Keratinocyte (primary cell): ENCODE measurements at regions not wholly inside any gene's neighbourhood (a gene's known extent, or its start where the extent isn't known, plus 50 kb on each side); places are given as distances from the start of the nearest gene placed in this dataset.

ENCODE experiments used
- DNase-seq: peaks from one replicate; pipeline ENCODE4 v3.0.0-alpha.2; 2011; ENCODE audit warnings: low read depth, missing footprints, low spot score
- FAIRE-seq: peaks from 2 replicates; lab custom pipeline; 2011; peaks lifted over from hg19 to GRCh38; lab: Jason Lieb, UNC
- H2AFZ ChIP-seq: 2 replicates; pipeline ENCODE4 v1.6.0; 2012; ENCODE audit warnings: low read length, control low read depth, inconsistent platforms; ENCODE audit not compliant: control insufficient read depth
- H3K27ac ChIP-seq: 2 replicates; pipeline ENCODE4 v1.5.1; 2011; ENCODE audit warnings: low read length; ENCODE audit not compliant: control insufficient read depth, insufficient read depth
- H3K27me3 ChIP-seq: 3 replicates; pipeline ENCODE4 v1.6.0; 2011; ENCODE audit warnings: low read length; ENCODE audit not compliant: control insufficient read depth, insufficient read depth; ENCODE audit errors: extremely low read depth
- H3K36me3 ChIP-seq, 2 experiments: 2 replicates in 1 of 2; 3 replicates in 1 of 2; pipeline ENCODE4 v1.5.1; 2011; ENCODE audit warnings: low read length in 2 of 2, mild to moderate bottlenecking in 1 of 2; ENCODE audit not compliant: control insufficient read depth in 2 of 2, insufficient read depth in 2 of 2; ENCODE audit errors: extremely low read depth in 1 of 2
- H3K4me1 ChIP-seq: 3 replicates; pipeline ENCODE4 v1.5.1; 2011; ENCODE audit warnings: low read length; ENCODE audit not compliant: control insufficient read depth, insufficient read depth; ENCODE audit errors: extremely low read depth
- H3K4me2 ChIP-seq: 3 replicates; pipeline ENCODE4 v1.6.0; 2011; ENCODE audit warnings: low read depth, low read length; ENCODE audit not compliant: control insufficient read depth, insufficient read depth; ENCODE audit errors: extremely low read depth
- H3K4me3 ChIP-seq, 3 experiments: fragments of 200-600 bp in 1 of 3; sonication (generic) in 1 of 3; 2 replicates in 2 of 3; 3 replicates in 1 of 3; pipeline ENCODE4 v1.5.1; 2011 to 2016; ENCODE audit warnings: low read length in 3 of 3, mild to moderate bottlenecking in 3 of 3, control low read depth in 2 of 3, inconsistent platforms in 1 of 3, low read depth in 1 of 3, mixed read lengths in 1 of 3, mixed run types in 1 of 3, moderate library complexity in 1 of 3; ENCODE audit not compliant: control insufficient read depth in 2 of 3, insufficient read depth in 2 of 3; ENCODE audit errors: extremely low read depth in 1 of 3
- H3K79me2 ChIP-seq: 2 replicates; pipeline ENCODE4 v1.6.0; 2012; ENCODE audit warnings: low read length; ENCODE audit not compliant: control insufficient read depth, insufficient read depth
- H3K9ac ChIP-seq: 3 replicates; pipeline ENCODE4 v1.6.0; 2011; ENCODE audit warnings: low read length; ENCODE audit not compliant: control insufficient read depth, insufficient read depth; ENCODE audit errors: extremely low read depth
- H3K9me1 ChIP-seq: 3 replicates; pipeline ENCODE4 v1.6.0; 2011; ENCODE audit warnings: low read length; ENCODE audit not compliant: control insufficient read depth, insufficient read depth; ENCODE audit errors: extremely low read depth
- H3K9me3 ChIP-seq: 2 replicates; pipeline ENCODE4 v1.5.1; 2012; ENCODE audit warnings: low read depth, low read length; ENCODE audit not compliant: control insufficient read depth
- H4K20me1 ChIP-seq: 3 replicates; pipeline ENCODE4 v1.6.0; 2011; ENCODE audit warnings: low read length; ENCODE audit not compliant: control insufficient read depth, insufficient read depth; ENCODE audit errors: extremely low read depth
- EZH2 ChIP-seq: IDR thresholded peaks from one replicate; pipeline ENCODE4 v1.6.1; 2012; ENCODE audit warnings: inconsistent platforms, mild to moderate bottlenecking, low read length, moderate library complexity
- dilution Hi-C: fragments of 300-500 bp; cut with MboI; formaldehyde crosslinking; loops from one replicate; pipeline ENCODE4 v1.7.0; 2020; ENCODE audit warnings: low sequenced_read_pairs; ENCODE audit not compliant: extremely low pct_ligation_motif_present
- TF ChIP-seq, protein P1 (sequence below), 3 experiments: IDR thresholded peaks in 1 of 3; conservative IDR thresholded peaks in 1 of 3; optimal IDR thresholded peaks in 1 of 3; 2 replicates in 2 of 3; 3 replicates in 1 of 3; pipeline versions ENCODE3 to v1.5.1; 2011; ENCODE audit warnings: low read length in 3 of 3, mild to moderate bottlenecking in 3 of 3, moderate library complexity in 2 of 3, control low read depth in 1 of 3, inconsistent platforms in 1 of 3; ENCODE audit not compliant: insufficient read depth in 2 of 3; ENCODE audit errors: extremely low read depth in 1 of 3

DNA sequence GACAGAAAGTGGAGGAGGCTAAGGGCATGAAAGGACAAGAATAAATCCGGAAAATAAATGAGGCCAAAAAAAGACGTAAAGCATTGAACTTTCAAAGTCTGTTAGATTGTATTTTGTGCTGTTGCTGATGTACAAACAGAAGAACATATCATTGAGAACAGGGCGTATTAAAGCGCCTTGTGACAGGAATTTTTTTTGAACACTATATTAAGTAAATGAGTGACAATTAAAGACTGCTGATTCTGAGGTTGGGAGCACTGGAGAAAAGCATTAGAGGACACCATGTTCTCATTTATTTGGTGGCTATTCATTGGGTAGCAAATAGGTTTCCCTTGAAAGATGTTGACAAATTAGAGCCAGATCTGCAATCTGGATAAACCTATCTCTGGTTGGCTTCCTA, 137.3 kb upstream of the SGCD start:
- FAIRE-seq (no peak), DNase-seq (no peak)
- no peak overlapping the region for H3K4me2 ChIP-seq
- H3K4me1 ChIP-seq, result no peaks in the 10 kb centered on the region
- H3K79me2 ChIP-seq, result no peaks in the 10 kb centered on the region
- no peaks in the 10 kb centered on the region for H3K9me3 ChIP-seq
- no peaks in the 10 kb centered on the region for H3K27me3 ChIP-seq
- no peak overlapping the region for H3K9ac ChIP-seq
- no peak overlapping the region for H3K27ac ChIP-seq
- TF ChIP-seq EZH2, result no peak
- TF ChIP-seq, protein P1, sequence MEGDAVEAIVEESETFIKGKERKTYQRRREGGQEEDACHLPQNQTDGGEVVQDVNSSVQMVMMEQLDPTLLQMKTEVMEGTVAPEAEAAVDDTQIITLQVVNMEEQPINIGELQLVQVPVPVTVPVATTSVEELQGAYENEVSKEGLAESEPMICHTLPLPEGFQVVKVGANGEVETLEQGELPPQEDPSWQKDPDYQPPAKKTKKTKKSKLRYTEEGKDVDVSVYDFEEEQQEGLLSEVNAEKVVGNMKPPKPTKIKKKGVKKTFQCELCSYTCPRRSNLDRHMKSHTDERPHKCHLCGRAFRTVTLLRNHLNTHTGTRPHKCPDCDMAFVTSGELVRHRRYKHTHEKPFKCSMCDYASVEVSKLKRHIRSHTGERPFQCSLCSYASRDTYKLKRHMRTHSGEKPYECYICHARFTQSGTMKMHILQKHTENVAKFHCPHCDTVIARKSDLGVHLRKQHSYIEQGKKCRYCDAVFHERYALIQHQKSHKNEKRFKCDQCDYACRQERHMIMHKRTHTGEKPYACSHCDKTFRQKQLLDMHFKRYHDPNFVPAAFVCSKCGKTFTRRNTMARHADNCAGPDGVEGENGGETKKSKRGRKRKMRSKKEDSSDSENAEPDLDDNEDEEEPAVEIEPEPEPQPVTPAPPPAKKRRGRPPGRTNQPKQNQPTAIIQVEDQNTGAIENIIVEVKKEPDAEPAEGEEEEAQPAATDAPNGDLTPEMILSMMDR (optimal IDR thresholded peaks at IDR 0.05 in 1 of 3, IDR thresholded peaks at IDR 0.05 in 1 of 3, conservative IDR thresholded peaks at IDR 0.05 in 1 of 3; ENCODE audit: extremely low read depth in 1 of 3, insufficient read depth in 2 of 3, low read length in 3 of 3), result no peak
- dilution Hi-C loops, result no loop called here
- no peaks in the 10 kb centered on the region for H3K9me1 ChIP-seq
- H4K20me1 ChIP-seq, result no peaks in the 10 kb centered on the region
- H3K4me3 ChIP-seq, result no peak overlapping the region
- no peak overlapping the region for H2AFZ ChIP-seq
- no peaks in the 10 kb centered on the region for H3K36me3 ChIP-seq

DNA sequence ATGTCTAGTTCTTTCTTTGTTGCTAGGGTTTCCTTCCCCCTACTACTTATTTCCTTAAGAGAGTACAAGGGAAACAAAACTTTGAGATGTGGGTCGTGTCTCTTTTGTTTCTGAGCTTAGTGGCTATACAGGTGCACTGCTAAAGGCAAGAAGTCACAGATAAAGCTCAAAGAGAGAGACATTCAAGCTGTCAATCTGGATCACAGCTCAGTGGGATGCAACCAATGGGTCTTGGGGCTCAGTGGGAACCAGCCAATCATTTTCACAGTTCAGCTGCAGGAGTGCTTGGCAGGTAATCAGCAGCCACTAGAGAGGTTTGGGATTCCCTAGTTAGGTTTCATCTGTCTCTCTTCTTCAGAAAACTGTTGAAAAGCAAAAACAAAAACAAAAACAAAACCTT, 135.4 kb upstream of the SGCD start:
- Histone ChIP-seq H3K27ac (no peak overlapping the region), H3K9me1 (no peaks in the 10 kb centered on the region), H2AFZ (no peak overlapping the region), H4K20me1 (no peaks in the 10 kb centered on the region), H3K9ac (no peak overlapping the region), H3K27me3 (no peaks in the 10 kb centered on the region), H3K9me3 (no peaks in the 10 kb centered on the region), H3K4me1 (no peaks in the 10 kb centered on the region), H3K4me3 (no peak overlapping the region), H3K4me2 (no peak overlapping the region), H3K79me2 (no peaks in the 10 kb centered on the region), H3K36me3 (no peaks in the 10 kb centered on the region)
- TF ChIP-seq EZH2, result no peak
- TF ChIP-seq, protein P1 (optimal IDR thresholded peaks at IDR 0.05 in 1 of 3, IDR thresholded peaks at IDR 0.05 in 1 of 3, conservative IDR thresholded peaks at IDR 0.05 in 1 of 3; ENCODE audit: extremely low read depth in 1 of 3, insufficient read depth in 2 of 3, low read length in 3 of 3), result no peak
- dilution Hi-C loops, result no loop called here
- no peak for DNase-seq
- no peak for FAIRE-seq
